ENCODE measurements at regions not wholly inside any gene's neighbourhood (a gene's known extent, or its start where the extent isn't known, plus 50 kb on each side); places are given as distances from the start of the nearest gene placed in this dataset.
"Not testable (repeated sequence)": the region's sequence is repeated elsewhere in the genome, so short reads cannot be mapped to it uniquely, and the experiment has no call there.

DNA sequence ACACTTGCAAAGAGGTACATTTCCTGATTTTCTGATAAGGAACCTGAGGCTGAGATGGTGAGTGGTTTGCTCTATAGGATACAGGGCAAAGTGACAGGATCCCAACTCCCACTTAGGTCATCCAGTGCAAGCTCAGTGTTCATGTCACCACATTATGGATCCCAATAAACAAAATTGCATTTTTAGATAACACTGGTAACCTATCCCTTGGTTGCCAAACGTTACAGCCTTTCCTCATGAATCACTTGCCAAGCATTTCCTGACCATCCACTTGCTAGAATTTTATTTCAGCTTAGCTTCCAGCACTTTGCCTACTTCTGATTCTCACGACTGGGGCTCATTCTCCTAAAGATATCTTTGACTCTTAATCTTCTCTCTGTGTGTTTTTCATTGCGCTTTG, 131.4 kb upstream of the ODAD2 start:
- DNase-seq (ENCODE audit: low read depth): peak; percentile 91

DNA sequence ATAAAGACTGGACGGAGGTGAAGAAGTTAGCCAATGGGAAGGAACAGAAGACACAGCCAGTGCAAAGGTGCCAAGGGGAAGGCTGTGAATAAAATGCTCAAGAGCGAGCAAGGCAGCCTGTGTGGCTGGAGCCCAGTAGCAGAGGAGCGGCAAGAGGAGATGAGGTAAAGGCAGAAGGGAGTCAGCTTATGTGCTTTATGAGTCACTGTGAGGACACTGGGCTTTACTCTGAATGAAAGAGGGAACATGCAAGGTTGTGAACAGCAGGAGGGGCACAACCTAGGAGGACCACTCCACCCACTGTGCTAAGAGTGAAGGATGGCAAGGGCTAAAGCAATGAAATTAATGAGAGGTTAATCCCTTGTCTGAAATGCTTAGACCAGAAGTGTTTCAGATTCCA, 129.0 kb upstream of the ODAD2 start:
- no peak for DNase-seq (ENCODE audit: low read depth)

DNA sequence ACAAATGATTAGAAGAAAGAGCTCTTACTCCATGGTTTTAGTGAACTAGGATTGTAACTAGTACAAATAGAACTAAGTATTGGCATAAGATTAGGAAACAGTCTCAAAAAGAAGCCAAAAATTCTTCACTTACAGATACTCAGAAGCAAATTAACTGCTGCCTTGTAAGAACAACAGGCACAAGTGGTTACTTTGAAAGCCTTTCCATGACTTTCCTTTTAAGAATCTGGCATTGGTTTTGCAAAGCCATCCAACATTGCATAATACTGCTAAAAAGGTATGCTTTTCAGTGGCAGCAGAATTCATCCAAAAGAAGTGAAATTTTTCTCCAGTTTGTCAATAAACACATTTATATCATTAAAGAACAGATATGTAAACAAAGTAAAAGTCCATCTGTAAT, 126.8 kb upstream of the ODAD2 start:
- DNase-seq (ENCODE audit: low read depth): peak; percentile 79

DNA sequence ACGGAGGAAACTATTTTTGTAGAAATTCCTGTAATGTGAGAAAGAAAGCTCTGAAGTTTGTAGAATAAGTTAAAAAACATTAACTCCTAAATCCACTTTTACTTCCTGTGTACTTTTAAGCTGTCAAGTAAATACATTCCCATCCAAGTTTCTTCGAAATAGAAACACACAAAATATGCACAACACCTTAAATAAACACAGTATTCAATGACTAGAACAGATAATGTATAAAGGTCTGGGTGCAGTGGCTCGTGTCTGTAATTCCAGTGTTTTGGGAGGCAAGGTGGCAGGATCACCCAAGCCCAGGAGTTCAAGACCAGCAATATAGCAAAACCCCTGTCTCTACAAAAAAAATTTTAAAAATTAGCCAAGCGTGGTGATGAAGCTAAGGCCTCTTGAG, 121.9 kb upstream of the ODAD2 start:
- DNase-seq (ENCODE audit: low read depth): no peak

- no peak for DNase-seq (ENCODE audit: low read depth)
Measured at GRCh38 chr10:28120043-28120749, 121.3 kb upstream of the ODAD2 start.

DNA sequence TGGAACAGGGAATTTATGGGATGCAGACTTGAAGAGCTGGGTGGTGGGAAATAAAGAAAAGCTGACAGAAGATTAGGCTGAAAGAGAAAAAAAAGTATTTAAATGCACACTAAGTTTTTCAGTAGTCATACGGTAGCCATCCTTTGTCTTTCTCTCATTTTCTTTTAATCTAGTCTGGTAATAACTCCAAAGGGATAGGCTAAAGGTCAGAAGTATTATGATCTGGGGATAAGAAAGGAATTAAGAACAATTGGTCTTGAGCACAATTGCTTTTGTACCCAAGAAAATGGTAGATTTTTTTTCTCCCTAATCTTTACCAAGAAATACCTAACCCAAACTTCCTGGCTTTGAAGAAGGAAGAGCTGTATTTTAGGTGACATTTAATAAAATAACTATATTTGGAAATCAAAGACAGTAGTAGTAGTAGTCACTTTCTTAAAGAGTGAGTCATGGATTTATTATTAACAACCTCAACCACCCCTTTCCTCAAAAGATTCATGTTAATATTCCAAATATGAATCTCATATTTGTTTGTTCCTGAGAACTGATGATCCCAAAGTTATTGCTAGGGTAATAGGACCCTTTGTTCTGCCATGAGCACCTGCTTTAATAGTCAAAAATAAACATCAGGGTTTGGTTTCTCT, 120.2 kb upstream of the ODAD2 start:
- DNase-seq (ENCODE audit: low read depth): no peak

DNA sequence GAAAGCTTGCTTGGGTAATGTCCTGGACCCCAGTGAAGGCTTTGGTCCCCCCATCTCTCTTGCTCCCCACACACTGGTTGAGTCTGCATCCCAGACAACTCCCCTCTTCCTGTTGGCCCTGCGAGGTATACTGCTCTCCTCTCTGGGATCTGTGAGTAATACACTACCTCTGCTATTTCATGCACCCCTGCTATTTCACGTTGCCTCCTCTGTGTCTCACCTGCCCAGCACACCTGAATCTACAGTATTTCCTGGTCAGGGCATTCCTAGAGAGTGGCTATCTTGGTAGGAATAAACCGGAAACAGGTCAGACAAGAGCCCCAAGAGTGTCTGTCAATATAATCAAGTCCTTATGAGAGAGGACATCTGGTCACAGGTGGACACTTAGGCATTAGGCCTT, 114.3 kb upstream of the ODAD2 start:
- no peak for DNase-seq (ENCODE audit: low read depth)

- DNase-seq (ENCODE audit: low read depth): peak; percentile 58
Measured at GRCh38 chr10:28111712-28112111, 112.8 kb upstream of the ODAD2 start.

- no peak for DNase-seq (ENCODE audit: low read depth)
Measured at GRCh38 chr10:28105561-28105960, 106.7 kb upstream of the ODAD2 start.

- DNase-seq (ENCODE audit: low read depth): no peak
Measured at GRCh38 chr10:28097633-28098032, 98.8 kb upstream of the ODAD2 start.

DNA sequence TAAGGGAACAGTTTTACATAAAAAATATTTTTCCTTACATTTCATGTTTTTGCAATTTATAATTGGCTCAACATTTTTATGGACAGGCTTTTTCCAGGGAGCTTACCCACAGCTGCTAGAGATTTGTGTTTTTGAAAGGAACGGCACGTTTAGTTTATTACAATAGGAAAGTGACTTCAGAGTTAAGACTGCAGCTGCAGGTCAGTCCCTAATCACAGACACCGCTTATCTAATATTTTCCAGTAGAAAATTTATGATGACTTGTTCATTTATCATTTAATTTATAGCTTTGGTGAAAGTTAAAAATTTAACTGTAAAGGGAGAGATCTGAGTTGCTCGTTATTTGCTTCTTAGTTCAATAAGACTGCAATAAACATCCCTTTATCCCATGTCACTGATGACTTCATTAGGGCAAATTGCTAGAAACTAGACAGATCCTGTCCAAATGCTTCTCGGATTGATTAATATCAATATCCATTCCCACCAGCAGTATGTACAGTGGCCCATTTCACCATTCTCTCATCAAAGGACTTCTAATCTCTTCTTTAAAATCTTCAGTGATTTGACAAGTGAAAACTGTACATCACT, 97.0 kb upstream of the ODAD2 start:
- DNase-seq (ENCODE audit: low read depth): peak; percentile 41

- DNase-seq (ENCODE audit: low read depth): no peak
Measured at GRCh38 chr10:28094121-28094520, 95.2 kb upstream of the ODAD2 start.

- no peak for DNase-seq (ENCODE audit: low read depth)
Measured at GRCh38 chr10:28091913-28092312, 93.0 kb upstream of the ODAD2 start.

GRCh38 chr10:28090506-28090905, 91.6 kb upstream of the ODAD2 start:
- no peak for DNase-seq (ENCODE audit: low read depth)

GRCh38 chr10:28089467-28089866, 90.6 kb upstream of the ODAD2 start:
- peak; percentile 86 for DNase-seq (ENCODE audit: low read depth)

GRCh38 chr10:28087661-28088351, 88.9 kb upstream of the ODAD2 start:
- peak; percentile 78 for DNase-seq (ENCODE audit: low read depth)

- not testable (repeated sequence) for DNase-seq (ENCODE audit: low read depth)
Measured at GRCh38 chr10:28085760-28086159, 86.9 kb upstream of the ODAD2 start.

DNA sequence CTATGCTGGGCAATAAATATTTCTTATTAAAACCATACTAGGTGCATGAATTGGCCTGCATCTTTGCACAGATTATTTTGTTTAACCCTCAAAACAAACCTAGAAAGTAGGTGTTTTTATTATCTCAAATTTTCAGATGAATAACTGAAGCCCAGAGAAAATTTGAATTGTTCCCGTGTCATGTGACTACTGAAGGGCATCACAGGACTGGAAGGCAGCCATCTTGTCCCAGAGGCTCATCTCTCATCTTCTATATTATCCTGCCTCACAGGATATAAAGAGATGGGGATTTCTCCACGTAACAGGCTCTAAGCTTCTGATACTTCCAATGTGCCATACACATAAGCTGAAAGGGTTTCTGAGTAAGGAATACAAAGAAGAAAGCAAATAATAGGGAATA, 84.0 kb upstream of the ODAD2 start:
- no peak for DNase-seq (ENCODE audit: low read depth)

DNA sequence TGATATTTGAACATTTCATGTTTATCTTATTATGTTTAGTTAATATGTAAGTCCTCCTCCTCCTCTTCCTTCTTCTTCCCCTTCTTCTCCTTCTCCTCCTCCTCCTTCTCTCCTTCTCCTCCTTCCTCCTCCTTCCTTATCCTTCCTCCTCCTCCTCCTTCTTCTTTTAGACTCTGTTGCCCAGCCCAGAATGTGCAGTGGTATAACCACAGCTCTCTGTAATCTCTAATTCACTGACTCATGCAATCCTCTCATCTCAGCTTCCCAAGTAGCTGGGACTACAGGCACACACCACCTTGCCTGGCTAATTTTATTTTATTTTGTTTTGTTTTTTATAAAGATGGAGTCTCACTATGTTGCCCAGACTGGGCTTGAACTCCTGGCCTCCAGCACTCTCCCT, 83.4 kb upstream of the ODAD2 start:
- DNase-seq (ENCODE audit: low read depth): peak; percentile 41

- peak; percentile 93 for DNase-seq (ENCODE audit: low read depth)
Measured at GRCh38 chr10:28077889-28078288, 79.0 kb upstream of the ODAD2 start.

- DNase-seq (ENCODE audit: low read depth): no peak
Measured at GRCh38 chr10:28075424-28075823, 76.5 kb upstream of the ODAD2 start.

DNA sequence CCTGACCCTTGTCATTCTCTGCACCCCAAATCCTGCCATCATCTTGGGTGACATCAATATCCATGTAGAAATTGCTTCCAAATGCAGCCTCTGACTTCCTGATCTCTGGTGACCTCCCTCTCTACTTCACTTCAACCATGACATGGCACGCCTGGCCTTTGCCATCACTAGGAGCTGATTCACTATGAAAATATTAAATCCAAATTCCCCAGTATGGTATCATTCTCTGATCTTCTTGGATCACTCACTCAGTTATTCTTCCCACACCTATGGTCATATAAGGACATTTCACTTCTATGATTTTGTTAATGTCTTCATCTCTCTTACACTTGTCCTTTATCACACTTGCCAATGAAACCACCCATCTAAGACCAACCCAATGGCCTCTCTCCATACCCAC, 73.7 kb upstream of the ODAD2 start:
- DNase-seq (ENCODE audit: low read depth): peak; percentile 81

DNA sequence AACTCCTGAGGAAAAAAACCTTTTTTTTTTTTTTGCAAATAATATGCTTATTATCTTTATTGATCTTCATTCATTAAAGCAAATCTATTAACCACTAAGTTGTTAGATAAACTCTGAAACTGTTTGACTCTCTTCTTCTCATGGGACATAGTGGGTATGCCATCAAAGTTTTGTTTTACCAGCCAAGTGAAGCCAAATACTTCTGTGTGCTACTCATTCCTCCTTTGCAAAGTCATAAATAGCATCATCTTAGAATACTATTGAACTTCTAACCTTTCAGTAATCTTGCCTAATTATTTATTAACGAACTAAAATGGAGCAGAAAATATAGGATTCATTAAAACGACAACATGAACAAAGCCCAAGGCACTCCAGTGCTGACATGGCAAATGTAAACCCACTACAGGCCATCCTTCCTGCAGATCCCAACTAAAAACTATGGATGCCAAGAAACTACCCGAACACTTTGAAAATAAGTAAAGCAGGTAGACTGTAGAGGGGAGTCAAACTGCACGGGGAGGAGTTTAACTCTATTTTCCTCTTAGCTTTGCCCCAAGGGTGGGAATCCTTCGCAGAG, 61.2 kb upstream of the ODAD2 start:
- peak; percentile 68 for DNase-seq (ENCODE audit: low read depth)

All from EH (cell line).